ENCODE measurements at regions not wholly inside any gene's neighbourhood (a gene's known extent, or its start where the extent isn't known, plus 50 kb on each side); places are given as distances from the start of the nearest gene placed in this dataset.

- Histone ChIP-seq H3K4me1 (ENCODE audit: control insufficient read depth, insufficient read depth, low read length) (no peaks in the 10 kb centered on the region), H3K9ac (ENCODE audit: low read length in 2 of 2) (no peak overlapping the region), H3K36me3 (ENCODE audit: control insufficient read depth in 2 of 2, insufficient read depth in 2 of 2, low read length in 2 of 2) (no peaks in the 10 kb centered on the region), H3K27me3 (ENCODE audit: control insufficient read depth in 1 of 2, insufficient read depth in 2 of 2, low read length in 2 of 2) (no peaks in the 10 kb centered on the region), H3K4me3 (ENCODE audit: low read length in 2 of 2) (no peak overlapping the region), H3K9me3 (ENCODE audit: control insufficient read depth in 2 of 2, low read length in 2 of 2) (no peaks in the 10 kb centered on the region), H3K27ac (ENCODE audit: low read length) (no peak overlapping the region)
Observed at GRCh38 chr9:78756813-78757510, 460.0 kb downstream of the PSAT1 start.

GRCh38 chr9:78763424-78763823 lies 466.5 kb downstream of the PSAT1 start:
- H3K4me1 ChIP-seq (ENCODE audit: control insufficient read depth, insufficient read depth, low read length): no peaks in the 10 kb centered on the region

GRCh38 chr9:78765861-78766260 lies 468.9 kb downstream of the PSAT1 start:
- Histone ChIP-seq H3K9ac (ENCODE audit: low read length in 2 of 2) (no peak overlapping the region), H3K36me3 (ENCODE audit: control insufficient read depth in 2 of 2, insufficient read depth in 2 of 2, low read length in 2 of 2) (no peaks in the 10 kb centered on the region), H3K9me3 (ENCODE audit: control insufficient read depth in 2 of 2, low read length in 2 of 2) (no peaks in the 10 kb centered on the region), H3K27me3 (ENCODE audit: control insufficient read depth in 1 of 2, insufficient read depth in 2 of 2, low read length in 2 of 2) (no peaks in the 10 kb centered on the region), H3K27ac (ENCODE audit: low read length) (no peak overlapping the region), H3K4me1 (ENCODE audit: control insufficient read depth, insufficient read depth, low read length) (no peaks in the 10 kb centered on the region), H3K4me3 (ENCODE audit: low read length in 2 of 2) (no peak overlapping the region)

More at GRCh38 chr9:78763424-78763823, 466.5 kb downstream of the PSAT1 start:
- Histone ChIP-seq H3K36me3 (ENCODE audit: control insufficient read depth in 2 of 2, insufficient read depth in 2 of 2, low read length in 2 of 2) (no peaks in the 10 kb centered on the region), H3K9me3 (ENCODE audit: control insufficient read depth in 2 of 2, low read length in 2 of 2) (no peaks in the 10 kb centered on the region), H3K27me3 (ENCODE audit: control insufficient read depth in 1 of 2, insufficient read depth in 2 of 2, low read length in 2 of 2) (no peaks in the 10 kb centered on the region), H3K4me3 (ENCODE audit: low read length in 2 of 2) (no peak overlapping the region), H3K27ac (ENCODE audit: low read length) (no peak overlapping the region), H3K9ac (ENCODE audit: low read length in 2 of 2) (no peak overlapping the region)

- H3K4me1 ChIP-seq (ENCODE audit: control insufficient read depth, insufficient read depth, low read length): no peaks in the 10 kb centered on the region
- no peak overlapping the region for H3K4me3 ChIP-seq (ENCODE audit: low read length in 2 of 2)
- no peak overlapping the region for H3K9ac ChIP-seq (ENCODE audit: low read length in 2 of 2)
Observed at GRCh38 chr9:78767490-78767889, 470.6 kb downstream of the PSAT1 start.

GRCh38 chr9:78769690-78770089 lies 472.8 kb downstream of the PSAT1 start:
- H3K27me3 ChIP-seq (ENCODE audit: control insufficient read depth in 1 of 2, insufficient read depth in 2 of 2, low read length in 2 of 2): no peaks in the 10 kb centered on the region
- H3K9me3 ChIP-seq (ENCODE audit: control insufficient read depth in 2 of 2, low read length in 2 of 2): no peaks in the 10 kb centered on the region
- no peak overlapping the region for H3K4me3 ChIP-seq (ENCODE audit: low read length in 2 of 2)
- no peak overlapping the region for H3K9ac ChIP-seq (ENCODE audit: low read length in 2 of 2)
- no peaks in the 10 kb centered on the region for H3K4me1 ChIP-seq (ENCODE audit: control insufficient read depth, insufficient read depth, low read length)
- no peak overlapping the region for H3K27ac ChIP-seq (ENCODE audit: low read length)
- H3K36me3 ChIP-seq (ENCODE audit: control insufficient read depth in 2 of 2, insufficient read depth in 2 of 2, low read length in 2 of 2): no peaks in the 10 kb centered on the region

More at GRCh38 chr9:78767490-78767889, 470.6 kb downstream of the PSAT1 start:
- Histone ChIP-seq H3K27me3 (ENCODE audit: control insufficient read depth in 1 of 2, insufficient read depth in 2 of 2, low read length in 2 of 2) (no peaks in the 10 kb centered on the region), H3K36me3 (ENCODE audit: control insufficient read depth in 2 of 2, insufficient read depth in 2 of 2, low read length in 2 of 2) (no peaks in the 10 kb centered on the region), H3K27ac (ENCODE audit: low read length) (no peak overlapping the region), H3K9me3 (ENCODE audit: control insufficient read depth in 2 of 2, low read length in 2 of 2) (no peaks in the 10 kb centered on the region)

GRCh38 chr9:78775211-78775610 lies 478.3 kb downstream of the PSAT1 start:
- H3K9me3 ChIP-seq (ENCODE audit: control insufficient read depth in 2 of 2, low read length in 2 of 2): no peaks in the 10 kb centered on the region
- no peaks in the 10 kb centered on the region for H3K4me1 ChIP-seq (ENCODE audit: control insufficient read depth, insufficient read depth, low read length)
- H3K27ac ChIP-seq (ENCODE audit: low read length): no peak overlapping the region
- no peak overlapping the region for H3K4me3 ChIP-seq (ENCODE audit: low read length in 2 of 2)
- no peaks in the 10 kb centered on the region for H3K36me3 ChIP-seq (ENCODE audit: control insufficient read depth in 2 of 2, insufficient read depth in 2 of 2, low read length in 2 of 2)
- no peak overlapping the region for H3K9ac ChIP-seq (ENCODE audit: low read length in 2 of 2)
- H3K27me3 ChIP-seq (ENCODE audit: control insufficient read depth in 1 of 2, insufficient read depth in 2 of 2, low read length in 2 of 2): no peaks in the 10 kb centered on the region

GRCh38 chr9:78775696-78776295 lies 478.9 kb downstream of the PSAT1 start:
- Histone ChIP-seq H3K9me3 (ENCODE audit: control insufficient read depth in 2 of 2, low read length in 2 of 2) (no peaks in the 10 kb centered on the region), H3K9ac (ENCODE audit: low read length in 2 of 2) (no peak overlapping the region), H3K27ac (ENCODE audit: low read length) (no peak overlapping the region), H3K27me3 (ENCODE audit: control insufficient read depth in 1 of 2, insufficient read depth in 2 of 2, low read length in 2 of 2) (no peaks in the 10 kb centered on the region), H3K4me3 (ENCODE audit: low read length in 2 of 2) (no peak overlapping the region), H3K4me1 (ENCODE audit: control insufficient read depth, insufficient read depth, low read length) (no peaks in the 10 kb centered on the region), H3K36me3 (ENCODE audit: control insufficient read depth in 2 of 2, insufficient read depth in 2 of 2, low read length in 2 of 2) (no peaks in the 10 kb centered on the region)

GRCh38 chr9:78777747-78778146 lies 480.8 kb downstream of the PSAT1 start:
- Histone ChIP-seq H3K27ac (ENCODE audit: low read length) (no peak overlapping the region), H3K9me3 (ENCODE audit: control insufficient read depth in 2 of 2, low read length in 2 of 2) (no peaks in the 10 kb centered on the region), H3K4me1 (ENCODE audit: control insufficient read depth, insufficient read depth, low read length) (no peaks in the 10 kb centered on the region), H3K36me3 (ENCODE audit: control insufficient read depth in 2 of 2, insufficient read depth in 2 of 2, low read length in 2 of 2) (no peaks in the 10 kb centered on the region), H3K4me3 (ENCODE audit: low read length in 2 of 2) (no peak overlapping the region), H3K27me3 (ENCODE audit: control insufficient read depth in 1 of 2, insufficient read depth in 2 of 2, low read length in 2 of 2) (no peaks in the 10 kb centered on the region), H3K9ac (ENCODE audit: low read length in 2 of 2) (no peak overlapping the region)

GRCh38 chr9:78778318-78778717 lies 481.4 kb downstream of the PSAT1 start:
- Histone ChIP-seq H3K4me1 (ENCODE audit: control insufficient read depth, insufficient read depth, low read length) (no peaks in the 10 kb centered on the region), H3K9ac (ENCODE audit: low read length in 2 of 2) (no peak overlapping the region), H3K27me3 (ENCODE audit: control insufficient read depth in 1 of 2, insufficient read depth in 2 of 2, low read length in 2 of 2) (no peaks in the 10 kb centered on the region), H3K27ac (ENCODE audit: low read length) (no peak overlapping the region), H3K36me3 (ENCODE audit: control insufficient read depth in 2 of 2, insufficient read depth in 2 of 2, low read length in 2 of 2) (no peaks in the 10 kb centered on the region), H3K9me3 (ENCODE audit: control insufficient read depth in 2 of 2, low read length in 2 of 2) (no peaks in the 10 kb centered on the region), H3K4me3 (ENCODE audit: low read length in 2 of 2) (no peak overlapping the region)

- no peak overlapping the region for H3K27ac ChIP-seq (ENCODE audit: low read length)
- H3K9ac ChIP-seq (ENCODE audit: low read length in 2 of 2): no peak overlapping the region
- H3K27me3 ChIP-seq (ENCODE audit: control insufficient read depth in 1 of 2, insufficient read depth in 2 of 2, low read length in 2 of 2): no peaks in the 10 kb centered on the region
- H3K9me3 ChIP-seq (ENCODE audit: control insufficient read depth in 2 of 2, low read length in 2 of 2): no peaks in the 10 kb centered on the region
- no peak overlapping the region for H3K4me3 ChIP-seq (ENCODE audit: low read length in 2 of 2)
- no peaks in the 10 kb centered on the region for H3K4me1 ChIP-seq (ENCODE audit: control insufficient read depth, insufficient read depth, low read length)
- no peaks in the 10 kb centered on the region for H3K36me3 ChIP-seq (ENCODE audit: control insufficient read depth in 2 of 2, insufficient read depth in 2 of 2, low read length in 2 of 2)
Observed at GRCh38 chr9:78778861-78779374, 482.0 kb downstream of the PSAT1 start.

GRCh38 chr9:78781681-78782080 lies 484.8 kb downstream of the PSAT1 start:
- H3K36me3 ChIP-seq (ENCODE audit: control insufficient read depth in 2 of 2, insufficient read depth in 2 of 2, low read length in 2 of 2): no peaks in the 10 kb centered on the region
- H3K27me3 ChIP-seq (ENCODE audit: control insufficient read depth in 1 of 2, insufficient read depth in 2 of 2, low read length in 2 of 2): no peaks in the 10 kb centered on the region
- H3K9me3 ChIP-seq (ENCODE audit: control insufficient read depth in 2 of 2, low read length in 2 of 2): no peaks in the 10 kb centered on the region
- H3K4me3 ChIP-seq (ENCODE audit: low read length in 2 of 2): no peak overlapping the region
- no peak overlapping the region for H3K9ac ChIP-seq (ENCODE audit: low read length in 2 of 2)
- no peak overlapping the region for H3K27ac ChIP-seq (ENCODE audit: low read length)
- no peaks in the 10 kb centered on the region for H3K4me1 ChIP-seq (ENCODE audit: control insufficient read depth, insufficient read depth, low read length)
